NCI-H2196 (cell line): ENCODE measurements at regions not wholly inside any gene's neighbourhood (a gene's known extent, or its start where the extent isn't known, plus 50 kb on each side); places are given as distances from the start of the nearest gene placed in this dataset.

Experiments
- DNase-seq: peaks from one replicate; lab custom pipeline; 2025; ENCODE audit not compliant: unreplicated experiment; lab: John Stamatoyannopoulos, UW

DNA sequence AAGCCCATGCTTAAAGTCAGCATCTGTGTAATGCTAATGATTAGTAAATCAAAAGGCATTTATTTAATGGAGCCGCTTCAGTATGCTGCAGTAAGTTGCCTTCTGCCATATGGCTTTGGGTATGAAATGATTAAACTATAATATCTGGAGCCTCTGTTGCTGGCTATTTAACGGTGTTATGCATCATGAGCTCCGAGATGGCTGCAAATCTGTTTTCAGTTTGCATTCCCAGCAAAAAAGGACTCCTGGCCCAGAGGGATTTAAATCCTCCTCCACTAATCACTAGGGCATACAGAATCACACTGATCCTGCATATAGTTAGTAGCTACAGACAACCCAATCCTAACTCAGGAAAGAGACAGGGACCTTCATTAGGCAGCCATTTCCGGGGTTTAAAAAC is 171.5 kb upstream of the EEA1 start:
- no peak for DNase-seq

GRCh38 chr12:93101367-93101766 is 172.3 kb upstream of the EEA1 start:
- no peak for DNase-seq

- no peak for DNase-seq
Measured at GRCh38 chr12:93102312-93102711, 173.2 kb upstream of the EEA1 start.

DNA sequence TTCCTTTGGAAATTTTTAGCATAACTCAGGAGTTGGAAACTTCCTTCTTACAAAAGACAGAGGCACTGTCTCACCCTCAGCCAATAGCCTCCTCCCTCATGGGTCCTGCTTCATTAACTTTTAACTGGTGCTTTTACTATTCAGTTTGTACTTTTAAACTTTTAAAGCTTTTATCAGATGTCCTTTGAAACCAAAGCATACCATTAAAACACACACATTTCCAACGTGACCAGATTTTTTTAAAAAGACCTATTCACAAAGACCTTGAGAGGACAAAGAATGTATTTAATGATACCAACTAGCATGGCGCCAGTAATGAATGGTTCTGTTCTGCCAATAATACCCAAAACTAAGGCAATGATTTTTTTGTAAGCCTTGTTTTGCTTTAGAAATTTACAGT is 173.6 kb upstream of the EEA1 start:
- no peak for DNase-seq

GRCh38 chr12:93103154-93103553 is 174.1 kb upstream of the EEA1 start:
- no peak for DNase-seq

DNA sequence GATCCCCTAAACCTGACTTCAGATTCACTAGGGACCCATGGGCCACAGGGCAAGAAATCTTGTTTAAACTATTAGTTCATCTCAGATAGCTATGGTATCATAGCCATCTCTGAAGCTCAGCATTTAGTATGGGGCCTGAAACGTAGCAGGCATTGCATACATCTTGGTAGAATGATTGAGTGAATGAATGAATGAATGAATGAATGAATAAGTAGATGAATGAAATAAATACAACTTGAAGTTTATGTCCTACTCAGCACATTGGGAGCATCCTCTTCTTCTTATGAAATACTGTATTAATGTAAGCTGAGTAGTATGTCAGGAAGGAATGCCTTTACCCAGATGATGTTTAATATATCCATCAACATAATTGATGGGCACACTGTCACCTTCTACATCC is 175.4 kb upstream of the EEA1 start:
- no peak for DNase-seq

GRCh38 chr12:93106910-93107309 is 177.8 kb upstream of the EEA1 start:
- DNase-seq = no peak

- DNase-seq = no peak
Measured at GRCh38 chr12:93107514-93108312, 178.6 kb upstream of the EEA1 start.

DNA sequence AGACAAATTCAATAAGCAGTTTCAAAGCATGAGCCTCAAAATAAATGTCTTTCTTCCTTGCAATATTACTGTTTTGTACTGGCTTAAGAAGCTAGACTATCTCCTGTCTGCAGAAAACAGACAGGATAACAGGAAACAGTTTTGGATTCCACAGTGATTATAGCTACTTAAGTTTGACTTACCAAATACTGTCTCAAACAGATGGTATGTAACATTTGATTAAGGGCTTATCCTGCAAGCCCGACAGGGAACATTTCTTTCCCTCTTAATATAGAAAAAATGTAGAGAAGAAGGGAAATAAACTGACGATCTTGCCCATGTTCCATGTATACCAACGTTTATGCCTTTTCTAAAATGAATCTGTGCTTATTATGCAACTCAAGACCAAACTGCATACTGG is 179.9 kb upstream of the EEA1 start:
- no peak for DNase-seq

DNA sequence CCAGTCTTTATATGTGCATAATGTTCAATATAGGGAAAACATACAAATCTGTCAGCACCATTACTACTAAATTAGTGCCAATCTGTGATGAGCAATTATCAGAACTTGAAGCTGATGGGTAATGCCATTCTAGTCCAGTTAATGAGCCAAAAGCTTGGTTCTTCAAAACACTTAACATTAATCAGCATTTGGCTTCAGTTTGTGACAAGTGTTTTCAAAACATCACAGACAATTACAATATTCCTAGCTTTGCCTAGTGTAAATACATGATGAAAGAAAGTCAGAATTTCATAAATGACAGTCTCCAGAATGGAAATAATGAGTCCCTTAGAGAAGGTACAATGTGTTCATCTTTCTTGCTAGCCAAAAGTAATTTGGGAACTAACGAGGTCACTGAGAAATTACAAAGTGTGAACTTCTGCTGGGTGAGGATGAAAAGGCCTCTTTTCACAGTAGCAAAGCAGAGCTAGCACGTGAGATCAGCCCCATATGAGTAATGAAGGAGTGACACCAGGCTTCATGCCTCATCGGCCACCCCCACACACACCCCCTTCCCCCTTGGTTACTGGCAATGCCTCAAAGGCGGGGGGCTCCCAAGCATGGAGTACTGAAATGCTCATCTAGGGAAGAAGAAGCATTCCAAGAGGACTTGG is 180.6 kb upstream of the EEA1 start:
- no peak for DNase-seq

DNA sequence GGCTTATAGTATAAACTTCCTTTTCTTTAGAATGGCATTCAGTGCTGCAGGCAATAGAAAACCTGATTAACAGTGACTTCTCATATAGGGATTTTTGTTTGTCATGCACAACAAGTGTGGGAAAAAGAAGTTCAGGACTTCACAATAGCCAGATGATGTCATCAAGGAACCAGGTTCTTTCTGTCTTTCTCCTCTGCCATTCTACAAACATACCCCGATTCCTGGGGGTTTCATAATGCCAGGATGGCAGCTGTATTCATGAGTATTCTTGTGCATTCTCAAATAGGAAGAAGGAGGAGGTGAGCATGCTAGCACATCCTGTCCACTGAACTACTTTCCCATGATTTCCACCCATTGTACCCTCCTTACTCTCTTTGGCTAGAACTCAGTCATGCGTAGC is 182.7 kb upstream of the EEA1 start:
- no peak for DNase-seq

DNA sequence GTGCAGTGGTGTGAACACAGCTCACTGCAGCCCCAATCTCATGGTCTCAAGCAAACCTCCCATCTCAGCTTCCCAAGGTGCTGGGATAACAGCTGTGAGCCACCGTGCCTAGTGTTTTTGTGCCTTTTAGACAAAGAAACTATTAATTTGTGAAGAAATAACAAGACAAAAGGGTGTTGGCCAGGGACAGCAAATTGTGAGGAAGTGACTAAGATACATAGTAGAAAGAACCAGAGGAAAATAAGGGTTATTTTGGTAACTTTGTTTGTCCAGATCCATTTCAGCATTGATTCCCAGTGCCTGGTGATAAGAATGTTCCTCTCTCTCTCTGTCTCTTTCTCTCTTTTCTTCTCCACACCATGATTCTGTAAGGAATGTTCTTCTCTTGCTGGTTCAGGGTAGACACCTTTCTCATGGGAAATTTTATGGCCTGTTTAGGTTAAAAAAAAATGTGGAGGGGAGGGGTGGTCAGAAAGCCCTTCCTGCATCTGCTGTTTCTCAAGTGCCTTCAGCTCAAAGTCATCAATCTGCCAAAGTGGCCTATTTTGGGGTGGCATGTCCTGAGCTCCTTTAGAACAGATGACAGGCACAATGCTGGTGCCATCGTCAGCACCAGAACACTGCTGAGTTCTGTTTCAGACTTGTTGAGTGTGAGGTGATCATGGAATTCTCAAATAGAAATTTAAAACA is 184.4 kb upstream of the EEA1 start:
- no peak for DNase-seq

DNA sequence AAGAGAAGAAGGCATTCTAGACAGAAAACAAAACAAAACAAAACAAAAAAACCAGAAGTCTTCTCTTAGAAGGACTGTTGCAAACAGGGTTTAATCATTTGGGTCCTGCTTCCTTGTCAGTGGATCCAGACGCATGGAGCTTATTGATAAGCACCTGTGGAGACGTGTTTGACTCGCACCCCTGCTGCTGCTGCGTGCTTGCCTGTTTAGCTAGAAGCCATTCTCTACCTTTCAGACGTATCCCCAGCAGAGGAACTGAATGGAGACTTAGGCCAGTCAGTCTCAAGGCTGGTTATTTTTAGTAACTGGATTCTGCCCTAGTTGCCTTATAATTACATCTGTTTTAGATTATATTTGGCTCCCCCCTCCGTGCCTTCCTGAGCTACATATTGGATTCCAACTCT is 186.1 kb upstream of the EEA1 start:
- no peak for DNase-seq

DNA sequence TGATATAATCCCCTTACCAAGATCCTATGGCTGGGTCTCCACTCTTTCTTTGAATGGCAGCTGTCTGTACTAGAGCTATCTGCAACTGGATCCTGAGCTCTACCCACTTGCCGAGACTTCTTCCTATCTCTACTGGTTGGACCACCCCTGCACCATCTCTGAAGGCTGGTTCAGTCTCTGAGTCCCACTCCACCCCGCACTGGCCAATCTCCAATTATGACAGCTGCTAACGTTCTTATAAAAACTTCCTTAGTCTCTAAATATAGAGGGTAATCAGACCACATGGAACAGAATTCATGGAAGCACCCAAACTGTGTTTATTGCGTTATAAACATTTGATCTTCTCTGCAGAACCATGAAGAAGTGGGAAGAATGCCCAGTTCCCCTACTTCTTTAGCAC is 186.6 kb upstream of the EEA1 start:
- no peak for DNase-seq

DNA sequence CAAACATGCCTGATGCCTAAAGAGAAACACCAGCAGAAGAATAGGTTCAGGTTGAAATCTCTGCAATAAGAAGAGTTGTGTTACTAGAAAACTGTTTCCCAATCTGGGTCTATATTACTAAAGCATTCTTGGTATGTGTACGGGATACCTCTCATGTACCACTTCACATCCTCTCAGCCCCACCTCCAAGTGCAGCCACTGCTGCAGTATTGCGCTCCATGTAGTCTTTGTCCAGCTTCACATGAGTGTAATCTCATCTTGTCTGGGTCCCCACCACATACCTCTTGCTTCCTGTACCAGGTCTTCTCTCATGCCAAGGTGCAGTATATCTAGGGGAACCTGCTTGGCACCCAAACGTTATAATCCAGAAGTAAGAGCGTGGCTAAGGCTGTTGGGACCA is 187.5 kb upstream of the EEA1 start:
- no peak for DNase-seq

DNA sequence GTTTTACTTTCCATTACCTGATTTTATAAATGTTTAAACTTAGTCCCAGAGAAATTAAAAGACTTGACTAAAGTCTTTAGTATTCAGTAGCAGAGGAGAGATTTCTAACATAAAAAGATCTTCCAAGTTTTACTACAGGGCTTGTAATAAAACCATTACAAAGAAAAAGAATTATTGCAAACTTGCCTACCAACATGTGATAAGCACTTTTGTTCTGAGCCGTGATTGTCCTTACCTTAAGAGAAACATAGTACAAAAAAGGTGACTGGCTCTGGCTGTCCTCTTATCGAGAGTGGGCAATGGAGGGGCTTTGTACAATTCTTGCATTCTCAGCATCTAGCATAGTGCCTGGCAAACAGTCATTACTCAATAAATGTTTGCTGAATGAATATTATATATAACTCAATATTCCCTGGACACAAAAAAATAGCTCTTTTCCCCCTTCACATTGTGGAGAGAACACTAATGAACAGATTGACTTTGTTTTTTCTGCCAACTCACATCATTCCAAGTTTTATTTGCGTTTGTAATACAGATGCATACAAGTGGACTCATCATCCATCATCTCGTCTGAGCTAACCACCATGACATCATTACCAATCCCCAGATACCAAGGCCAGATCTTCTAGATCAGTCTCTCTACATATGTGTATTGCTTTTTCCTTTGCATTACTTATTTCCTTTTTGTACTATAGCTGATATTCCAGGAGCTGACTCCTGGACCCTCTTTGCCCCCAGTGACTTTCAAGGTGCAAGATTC is 192.8 kb upstream of the EEA1 start:
- no peak for DNase-seq

GRCh38 chr12:93122569-93123091 is 193.5 kb upstream of the EEA1 start:
- no peak for DNase-seq

- DNase-seq = no peak
Measured at GRCh38 chr12:93125126-93125525, 196.0 kb upstream of the EEA1 start.

- DNase-seq = no peak
Measured at GRCh38 chr12:93126069-93126474, 197.0 kb upstream of the EEA1 start.

- no peak for DNase-seq
Measured at GRCh38 chr12:93127107-93127560, 198.0 kb upstream of the EEA1 start.
